ENCODE measurements at regions not wholly inside any gene's neighbourhood (a gene's known extent, or its start where the extent isn't known, plus 50 kb on each side); places are given as distances from the start of the nearest gene placed in this dataset.

DNA sequence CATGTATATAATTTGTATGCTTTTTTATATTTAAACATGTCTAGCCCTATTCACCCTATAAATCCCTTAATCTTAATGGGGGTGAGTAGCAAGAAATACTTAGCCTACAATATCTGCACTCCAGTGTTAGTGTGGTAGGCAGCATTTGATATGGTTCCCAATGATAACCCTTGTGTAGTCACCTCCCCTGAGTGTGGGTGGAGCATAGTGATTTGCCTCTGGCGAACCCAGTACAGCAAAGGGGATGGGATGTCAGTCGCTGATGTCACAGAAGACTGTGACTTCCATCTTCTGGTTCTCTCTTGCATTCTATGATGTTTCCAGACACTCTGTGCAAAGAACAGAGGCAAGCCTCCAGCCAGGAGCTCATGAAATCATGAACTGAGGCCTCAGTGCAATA is 211.2 kb downstream of the CRPPA start:
- H3K9me3 ChIP-seq (ENCODE audit: control insufficient read depth, insufficient read depth, low read depth, low read length): no peaks in the 10 kb centered on the region
- no peaks in the 10 kb centered on the region for H3K4me1 ChIP-seq (ENCODE audit: control insufficient read depth, extremely low read depth, insufficient read depth, low read length)
- H3K27ac ChIP-seq (ENCODE audit: insufficient read depth, low read length): no peak overlapping the region
- TF ChIP-seq, protein P1, sequence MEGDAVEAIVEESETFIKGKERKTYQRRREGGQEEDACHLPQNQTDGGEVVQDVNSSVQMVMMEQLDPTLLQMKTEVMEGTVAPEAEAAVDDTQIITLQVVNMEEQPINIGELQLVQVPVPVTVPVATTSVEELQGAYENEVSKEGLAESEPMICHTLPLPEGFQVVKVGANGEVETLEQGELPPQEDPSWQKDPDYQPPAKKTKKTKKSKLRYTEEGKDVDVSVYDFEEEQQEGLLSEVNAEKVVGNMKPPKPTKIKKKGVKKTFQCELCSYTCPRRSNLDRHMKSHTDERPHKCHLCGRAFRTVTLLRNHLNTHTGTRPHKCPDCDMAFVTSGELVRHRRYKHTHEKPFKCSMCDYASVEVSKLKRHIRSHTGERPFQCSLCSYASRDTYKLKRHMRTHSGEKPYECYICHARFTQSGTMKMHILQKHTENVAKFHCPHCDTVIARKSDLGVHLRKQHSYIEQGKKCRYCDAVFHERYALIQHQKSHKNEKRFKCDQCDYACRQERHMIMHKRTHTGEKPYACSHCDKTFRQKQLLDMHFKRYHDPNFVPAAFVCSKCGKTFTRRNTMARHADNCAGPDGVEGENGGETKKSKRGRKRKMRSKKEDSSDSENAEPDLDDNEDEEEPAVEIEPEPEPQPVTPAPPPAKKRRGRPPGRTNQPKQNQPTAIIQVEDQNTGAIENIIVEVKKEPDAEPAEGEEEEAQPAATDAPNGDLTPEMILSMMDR (conservative IDR thresholded peaks at IDR 0.05 in 1 of 2, IDR thresholded peaks at IDR 0.05 in 1 of 2; ENCODE audit: low read depth in 1 of 2, low read length in 2 of 2): no peak
- TF ChIP-seq EZH2 (IDR thresholded peaks at IDR 0.05; ENCODE audit: low read length, missing control alignments): no peak
- no peak overlapping the region for H3K4me2 ChIP-seq (ENCODE audit: extremely low read depth, insufficient read depth, low read length)
- no peaks in the 10 kb centered on the region for H3K79me2 ChIP-seq (ENCODE audit: control insufficient read depth, insufficient read depth, low read length)
- no peaks in the 10 kb centered on the region for H3K36me3 ChIP-seq (ENCODE audit: control insufficient read depth, insufficient read depth, low read length)
- H3K9ac ChIP-seq (ENCODE audit: insufficient read depth, low read length): no peak overlapping the region
- no peak overlapping the region for H2AFZ ChIP-seq (ENCODE audit: low read length)
- no peak for DNase-seq (ENCODE audit: low read depth in 2 of 2)
- H3K27me3 ChIP-seq (ENCODE audit: control insufficient read depth, insufficient read depth, low read length): no peaks in the 10 kb centered on the region
- H4K20me1 ChIP-seq (ENCODE audit: control insufficient read depth, extremely low read depth, insufficient read depth, low read length): no peaks in the 10 kb centered on the region
- no peak overlapping the region for H3K4me3 ChIP-seq (replicated peaks in 1 of 4; ENCODE audit: control extremely low read depth in 1 of 4, insufficient read depth in 1 of 4, low read depth in 3 of 4, low read length in 4 of 4)

DNA sequence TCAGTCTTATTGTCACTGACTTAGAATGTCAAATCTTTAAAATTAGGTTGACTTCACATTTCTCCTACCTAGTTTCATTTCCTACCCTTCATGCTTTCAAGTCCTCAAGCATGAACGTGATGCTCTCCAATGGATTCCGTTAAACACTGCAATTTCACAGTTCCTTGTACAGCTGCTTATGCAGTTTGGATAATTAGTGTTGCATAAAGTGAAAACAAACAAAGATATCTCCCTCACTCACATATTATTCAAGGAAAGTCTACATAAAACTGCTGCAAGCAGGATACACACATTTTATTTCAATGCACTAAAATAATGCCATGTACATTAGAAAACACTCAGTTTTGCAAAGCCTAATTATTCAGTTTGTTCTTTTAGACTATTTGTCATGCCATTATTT is 214.0 kb downstream of the CRPPA start:
- Histone ChIP-seq H3K27ac (ENCODE audit: insufficient read depth, low read length) (no peak overlapping the region), H3K9me3 (ENCODE audit: control insufficient read depth, insufficient read depth, low read depth, low read length) (no peaks in the 10 kb centered on the region), H3K4me2 (ENCODE audit: extremely low read depth, insufficient read depth, low read length) (no peak overlapping the region), H4K20me1 (ENCODE audit: control insufficient read depth, extremely low read depth, insufficient read depth, low read length) (no peaks in the 10 kb centered on the region), H3K9ac (ENCODE audit: insufficient read depth, low read length) (no peak overlapping the region), H3K4me3 (replicated peaks in 1 of 4; ENCODE audit: control extremely low read depth in 1 of 4, insufficient read depth in 1 of 4, low read depth in 3 of 4, low read length in 4 of 4) (no peak overlapping the region), H2AFZ (ENCODE audit: low read length) (no peak overlapping the region), H3K36me3 (ENCODE audit: control insufficient read depth, insufficient read depth, low read length) (no peaks in the 10 kb centered on the region), H3K27me3 (ENCODE audit: control insufficient read depth, insufficient read depth, low read length) (no peaks in the 10 kb centered on the region), H3K79me2 (ENCODE audit: control insufficient read depth, insufficient read depth, low read length) (no peaks in the 10 kb centered on the region), H3K4me1 (ENCODE audit: control insufficient read depth, extremely low read depth, insufficient read depth, low read length) (no peaks in the 10 kb centered on the region)
- TF ChIP-seq, protein P1 (conservative IDR thresholded peaks at IDR 0.05 in 1 of 2, IDR thresholded peaks at IDR 0.05 in 1 of 2; ENCODE audit: low read depth in 1 of 2, low read length in 2 of 2): no peak
- TF ChIP-seq EZH2 (IDR thresholded peaks at IDR 0.05; ENCODE audit: low read length, missing control alignments): no peak
- DNase-seq (ENCODE audit: low read depth in 2 of 2): no peak

DNA sequence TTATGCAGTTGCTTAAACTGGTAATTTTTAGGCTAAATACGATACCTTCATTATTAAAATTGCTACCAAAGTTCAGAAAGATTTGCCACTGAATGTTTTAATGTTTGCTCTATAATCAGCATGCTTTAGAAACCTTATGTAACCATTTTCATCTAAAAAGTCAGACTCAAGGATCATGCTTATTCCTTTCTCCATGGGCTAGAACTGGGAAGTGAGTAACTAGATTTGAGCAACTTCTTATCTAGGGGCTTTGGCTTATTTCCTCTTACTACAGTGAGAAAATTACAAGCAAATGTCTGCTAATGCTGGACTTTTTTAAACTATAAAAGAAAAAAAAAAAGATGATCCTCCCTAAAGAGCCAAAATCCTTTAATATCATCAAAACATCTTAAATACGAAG is 215.9 kb downstream of the CRPPA start:
- H3K4me3 ChIP-seq (replicated peaks in 1 of 4; ENCODE audit: control extremely low read depth in 1 of 4, insufficient read depth in 1 of 4, low read depth in 3 of 4, low read length in 4 of 4): no peak overlapping the region
- no peaks in the 10 kb centered on the region for H4K20me1 ChIP-seq (ENCODE audit: control insufficient read depth, extremely low read depth, insufficient read depth, low read length)
- no peak for TF ChIP-seq EZH2 (IDR thresholded peaks at IDR 0.05; ENCODE audit: low read length, missing control alignments)
- TF ChIP-seq, protein P1 (conservative IDR thresholded peaks at IDR 0.05 in 1 of 2, IDR thresholded peaks at IDR 0.05 in 1 of 2; ENCODE audit: low read depth in 1 of 2, low read length in 2 of 2): no peak
- H3K9ac ChIP-seq (ENCODE audit: insufficient read depth, low read length): no peak overlapping the region
- no peaks in the 10 kb centered on the region for H3K27me3 ChIP-seq (ENCODE audit: control insufficient read depth, insufficient read depth, low read length)
- H3K4me1 ChIP-seq (ENCODE audit: control insufficient read depth, extremely low read depth, insufficient read depth, low read length): no peaks in the 10 kb centered on the region
- no peak overlapping the region for H3K4me2 ChIP-seq (ENCODE audit: extremely low read depth, insufficient read depth, low read length)
- no peak overlapping the region for H3K27ac ChIP-seq (ENCODE audit: insufficient read depth, low read length)
- H3K79me2 ChIP-seq (ENCODE audit: control insufficient read depth, insufficient read depth, low read length): no peaks in the 10 kb centered on the region
- no peaks in the 10 kb centered on the region for H3K9me3 ChIP-seq (ENCODE audit: control insufficient read depth, insufficient read depth, low read depth, low read length)
- no peaks in the 10 kb centered on the region for H3K36me3 ChIP-seq (ENCODE audit: control insufficient read depth, insufficient read depth, low read length)
- no peak overlapping the region for H2AFZ ChIP-seq (ENCODE audit: low read length)
- DNase-seq (ENCODE audit: low read depth in 2 of 2): no peak
